GM21360 (cell line): ENCODE measurements at regions not wholly inside any gene's neighbourhood (a gene's known extent, or its start where the extent isn't known, plus 50 kb on each side); places are given as distances from the start of the nearest gene placed in this dataset.
"Not testable (repeated sequence)": the region's sequence is repeated elsewhere in the genome, so short reads cannot be mapped to it uniquely, and the experiment has no call there.

Source experiments
- ATAC-seq: cut with Tn5 transposase; IDR thresholded peaks from one replicate; pipeline ENCODE4 v1.9.1; 2021; ENCODE audit warnings: mild to moderate bottlenecking, moderate library complexity; ENCODE audit not compliant: unreplicated experiment

- no peak for ATAC-seq
Observed at GRCh38 chr16:26840691-26841090, 226.0 kb upstream of the C16orf82 start.

GRCh38 chr16:26856271-26856670 is 210.5 kb upstream of the C16orf82 start:
- ATAC-seq = no peak

- no peak for ATAC-seq
Observed at GRCh38 chr16:26856791-26857190, 209.9 kb upstream of the C16orf82 start.

- no peak for ATAC-seq
Observed at GRCh38 chr16:26857371-26857770, 209.4 kb upstream of the C16orf82 start.

GRCh38 chr16:26860506-26860905 is 206.2 kb upstream of the C16orf82 start:
- no peak for ATAC-seq

GRCh38 chr16:26863931-26864330 is 202.8 kb upstream of the C16orf82 start:
- ATAC-seq = no peak

GRCh38 chr16:26874318-26874717 is 192.4 kb upstream of the C16orf82 start:
- ATAC-seq = not testable (repeated sequence)

- ATAC-seq = no peak
Observed at GRCh38 chr16:26877421-26877820, 189.3 kb upstream of the C16orf82 start.

- ATAC-seq = no peak
Observed at GRCh38 chr16:26885674-26886073, 181.1 kb upstream of the C16orf82 start.

- ATAC-seq = no peak
Observed at GRCh38 chr16:26889740-26890139, 177.0 kb upstream of the C16orf82 start.

- ATAC-seq = no peak
Observed at GRCh38 chr16:26898200-26898599, 168.5 kb upstream of the C16orf82 start.

GRCh38 chr16:26901196-26901861 is 165.4 kb upstream of the C16orf82 start:
- ATAC-seq = no peak

GRCh38 chr16:26901983-26902382 is 164.7 kb upstream of the C16orf82 start:
- no peak for ATAC-seq

GRCh38 chr16:26905336-26905735 is 161.4 kb upstream of the C16orf82 start:
- ATAC-seq = no peak

GRCh38 chr16:26909623-26910022 is 157.1 kb upstream of the C16orf82 start:
- ATAC-seq = no peak

GRCh38 chr16:26911436-26911835 is 155.3 kb upstream of the C16orf82 start:
- ATAC-seq = no peak

GRCh38 chr16:26913851-26914250 is 152.9 kb upstream of the C16orf82 start:
- no peak for ATAC-seq

- ATAC-seq = no peak
Observed at GRCh38 chr16:26930786-26931581, 135.7 kb upstream of the C16orf82 start.

GRCh38 chr16:26950636-26951035 is 116.1 kb upstream of the C16orf82 start:
- ATAC-seq = no peak

GRCh38 chr16:26951950-26952349 is 114.8 kb upstream of the C16orf82 start:
- no peak for ATAC-seq

GRCh38 chr16:26952411-26952810 is 114.3 kb upstream of the C16orf82 start:
- no peak for ATAC-seq

- no peak for ATAC-seq
Observed at GRCh38 chr16:26957283-26957859, 109.4 kb upstream of the C16orf82 start.
